ENCODE measurements at regions not wholly inside any gene's neighbourhood (a gene's known extent, or its start where the extent isn't known, plus 50 kb on each side); places are given as distances from the start of the nearest gene placed in this dataset.

GRCh38 chr7:67453580-67454380, 457.1 kb downstream of the TYW1 start:
- DNase-seq = no peak
- Histone ChIP-seq H3K9ac (ENCODE audit: low read depth, low read length) (no peak overlapping the region), H3K9me3 (ENCODE audit: insufficient read depth, low read length, severe bottlenecking) (no peaks in the 10 kb centered on the region), H3K4me2 (ENCODE audit: insufficient read depth, low read length) (no peak overlapping the region), H3K79me2 (ENCODE audit: insufficient read depth, low read length) (no peaks in the 10 kb centered on the region), H2AFZ (ENCODE audit: low read depth, low read length) (no peak overlapping the region), H3K27me3 (ENCODE audit: insufficient read depth, low read length, poor library complexity) (no peaks in the 10 kb centered on the region), H4K20me1 (ENCODE audit: insufficient read depth, low read length) (no peaks in the 10 kb centered on the region), H3K27ac (ENCODE audit: low read length) (no peak overlapping the region), H3K4me1 (ENCODE audit: insufficient read depth, low read length) (no peaks in the 10 kb centered on the region), H3K36me3 (ENCODE audit: insufficient read depth, low read length) (no peaks in the 10 kb centered on the region), H3K4me3 (ENCODE audit: low read depth in 1 of 2, low read length in 2 of 2) (no peak overlapping the region)
- TF ChIP-seq CTCF (IDR thresholded peaks at IDR 0.05; ENCODE audit: borderline replicate concordance, extremely low read depth, low read length, poor library complexity, severe bottlenecking) (no peak), EZH2 (IDR thresholded peaks at IDR 0.05; ENCODE audit: borderline replicate concordance, low read depth, low read length, severe bottlenecking) (no peak)
- no peak for ATAC-seq (ENCODE audit: insufficient read depth, low read depth)

- H4K20me1 ChIP-seq (ENCODE audit: insufficient read depth, low read length) = no peaks in the 10 kb centered on the region
- no peak overlapping the region for H3K9ac ChIP-seq (ENCODE audit: low read depth, low read length)
- no peaks in the 10 kb centered on the region for H3K9me3 ChIP-seq (ENCODE audit: insufficient read depth, low read length, severe bottlenecking)
- H2AFZ ChIP-seq (ENCODE audit: low read depth, low read length) = no peak overlapping the region
- H3K27me3 ChIP-seq (ENCODE audit: insufficient read depth, low read length, poor library complexity) = no peaks in the 10 kb centered on the region
- H3K79me2 ChIP-seq (ENCODE audit: insufficient read depth, low read length) = no peaks in the 10 kb centered on the region
- DNase-seq (no peak), ATAC-seq (ENCODE audit: insufficient read depth, low read depth) (no peak)
- no peak overlapping the region for H3K27ac ChIP-seq (ENCODE audit: low read length)
- H3K36me3 ChIP-seq (ENCODE audit: insufficient read depth, low read length) = no peaks in the 10 kb centered on the region
- H3K4me1 ChIP-seq (ENCODE audit: insufficient read depth, low read length) = no peaks in the 10 kb centered on the region
- no peak overlapping the region for H3K4me2 ChIP-seq (ENCODE audit: insufficient read depth, low read length)
- no peak for TF ChIP-seq EZH2 (IDR thresholded peaks at IDR 0.05; ENCODE audit: borderline replicate concordance, low read depth, low read length, severe bottlenecking)
- no peak for TF ChIP-seq CTCF (IDR thresholded peaks at IDR 0.05; ENCODE audit: borderline replicate concordance, extremely low read depth, low read length, poor library complexity, severe bottlenecking)
- no peak overlapping the region for H3K4me3 ChIP-seq (ENCODE audit: low read depth in 1 of 2, low read length in 2 of 2)
These were observed 458.9 kb downstream of the TYW1 start for GRCh38 chr7:67455508-67455907.

GRCh38 chr7:67462781-67463191, 466.2 kb downstream of the TYW1 start:
- no peak overlapping the region for H3K4me2 ChIP-seq (ENCODE audit: insufficient read depth, low read length)
- no peak overlapping the region for H3K4me3 ChIP-seq (ENCODE audit: low read depth in 1 of 2, low read length in 2 of 2)
- no peaks in the 10 kb centered on the region for H4K20me1 ChIP-seq (ENCODE audit: insufficient read depth, low read length)
- no peaks in the 10 kb centered on the region for H3K36me3 ChIP-seq (ENCODE audit: insufficient read depth, low read length)
- no peaks in the 10 kb centered on the region for H3K27me3 ChIP-seq (ENCODE audit: insufficient read depth, low read length, poor library complexity)
- H3K4me1 ChIP-seq (ENCODE audit: insufficient read depth, low read length) = no peaks in the 10 kb centered on the region
- no peak overlapping the region for H3K9ac ChIP-seq (ENCODE audit: low read depth, low read length)
- no peak for TF ChIP-seq EZH2 (IDR thresholded peaks at IDR 0.05; ENCODE audit: borderline replicate concordance, low read depth, low read length, severe bottlenecking)
- TF ChIP-seq CTCF (IDR thresholded peaks at IDR 0.05; ENCODE audit: borderline replicate concordance, extremely low read depth, low read length, poor library complexity, severe bottlenecking) = no peak
- no peaks in the 10 kb centered on the region for H3K9me3 ChIP-seq (ENCODE audit: insufficient read depth, low read length, severe bottlenecking)
- DNase-seq (no peak), ATAC-seq (ENCODE audit: insufficient read depth, low read depth) (no peak)
- H3K79me2 ChIP-seq (ENCODE audit: insufficient read depth, low read length) = no peaks in the 10 kb centered on the region
- no peak overlapping the region for H2AFZ ChIP-seq (ENCODE audit: low read depth, low read length)
- no peak overlapping the region for H3K27ac ChIP-seq (ENCODE audit: low read length)

Data from DND-41 (cell line).